ENCODE measurements at regions not wholly inside any gene's neighbourhood (a gene's known extent, or its start where the extent isn't known, plus 50 kb on each side); places are given as distances from the start of the nearest gene placed in this dataset.

- TF ChIP-seq, protein P1, sequence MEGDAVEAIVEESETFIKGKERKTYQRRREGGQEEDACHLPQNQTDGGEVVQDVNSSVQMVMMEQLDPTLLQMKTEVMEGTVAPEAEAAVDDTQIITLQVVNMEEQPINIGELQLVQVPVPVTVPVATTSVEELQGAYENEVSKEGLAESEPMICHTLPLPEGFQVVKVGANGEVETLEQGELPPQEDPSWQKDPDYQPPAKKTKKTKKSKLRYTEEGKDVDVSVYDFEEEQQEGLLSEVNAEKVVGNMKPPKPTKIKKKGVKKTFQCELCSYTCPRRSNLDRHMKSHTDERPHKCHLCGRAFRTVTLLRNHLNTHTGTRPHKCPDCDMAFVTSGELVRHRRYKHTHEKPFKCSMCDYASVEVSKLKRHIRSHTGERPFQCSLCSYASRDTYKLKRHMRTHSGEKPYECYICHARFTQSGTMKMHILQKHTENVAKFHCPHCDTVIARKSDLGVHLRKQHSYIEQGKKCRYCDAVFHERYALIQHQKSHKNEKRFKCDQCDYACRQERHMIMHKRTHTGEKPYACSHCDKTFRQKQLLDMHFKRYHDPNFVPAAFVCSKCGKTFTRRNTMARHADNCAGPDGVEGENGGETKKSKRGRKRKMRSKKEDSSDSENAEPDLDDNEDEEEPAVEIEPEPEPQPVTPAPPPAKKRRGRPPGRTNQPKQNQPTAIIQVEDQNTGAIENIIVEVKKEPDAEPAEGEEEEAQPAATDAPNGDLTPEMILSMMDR (IDR thresholded peaks at IDR 0.05): no peak
- TF ChIP-seq EZH2 (IDR thresholded peaks at IDR 0.05; ENCODE audit: borderline replicate concordance, insufficient read depth, low read depth, low read length, poor library complexity, severe bottlenecking): no peak
Observed at GRCh38 chr1:34582356-34582755, 172.5 kb upstream of the GJB5 start.

Data from B cell (primary cell).